ENCODE measurements at regions not wholly inside any gene's neighbourhood (a gene's known extent, or its start where the extent isn't known, plus 50 kb on each side); places are given as distances from the start of the nearest gene placed in this dataset.
A peak's percentile ranks its signal among the peaks of the same experiment; 100 is the strongest.

DNA sequence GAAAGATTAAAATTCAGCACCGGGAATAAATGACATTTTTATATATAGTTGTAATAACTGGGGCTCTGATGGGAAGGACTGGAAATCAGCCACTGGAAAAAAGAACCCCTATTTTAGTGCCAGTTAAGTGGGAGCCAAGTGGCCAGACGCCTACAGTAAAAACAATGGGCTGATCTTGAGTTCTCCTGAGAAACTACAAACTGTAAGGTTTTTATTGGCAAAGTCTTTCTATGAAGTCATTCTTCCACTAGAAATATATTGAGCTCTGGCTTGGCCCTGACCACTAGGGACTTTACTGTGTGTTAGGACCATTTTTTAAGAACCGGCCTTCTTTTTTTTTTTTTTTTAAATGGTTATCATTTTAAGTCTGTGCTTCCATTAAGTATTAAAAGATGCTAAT, 79.6 kb downstream of the ZNF22 start:
- Histone ChIP-seq H3F3A (replicated peaks; ENCODE audit: low read depth) (no peaks in the 10 kb centered on the region), H2AFZ (no peak overlapping the region), H3K9me2 (ENCODE audit: insufficient read depth) (no peaks in the 10 kb centered on the region), H3K27me3 (ENCODE audit: insufficient read depth) (no peaks in the 10 kb centered on the region), H3K36me3 (ENCODE audit: insufficient read depth) (no peaks in the 10 kb centered on the region), H4K20me1 (replicated peaks; ENCODE audit: insufficient read depth) (no peaks in the 10 kb centered on the region; the same call in 1 of the 2 replicates), H3K4me1 (ENCODE audit: insufficient read depth) (peaks cover 30% of the 10 kb centered on the region), H3K79me2 (replicated peaks; ENCODE audit: insufficient read depth) (no peaks in the 10 kb centered on the region), H3K27ac (ENCODE audit: low read depth) (no peak overlapping the region), H3K4me3 (no peak overlapping the region), H3K4me2 (no peak overlapping the region)
- ATAC-seq (no peak), DNase-seq (ENCODE audit: low spot score) (no peak)
- no peaks in the 10 kb centered on the region for H3K9me3 Mint-ChIP-seq
- no peak for TF ChIP-seq ZNF462 (CRISPR knock-in tag; IDR thresholded peaks at IDR 0.05)
- TF ChIP-seq POLR2AphosphoS5 (IDR thresholded peaks at IDR 0.05; ENCODE audit: low read depth): no peak
- TF ChIP-seq CTCF (conservative IDR thresholded peaks at IDR 0.05; ENCODE audit: low read depth in 2 of 2): no peak
- H3K36me3 Mint-ChIP-seq (ENCODE audit: low read depth): no peaks in the 10 kb centered on the region
- H3K27ac Mint-ChIP-seq: no peak overlapping the region
- H3K4me3 Mint-ChIP-seq: no peak overlapping the region
- H3K27me3 Mint-ChIP-seq (ENCODE audit: insufficient read depth, low read depth, poor library complexity): peaks cover 4% of the 10 kb centered on the region
- H3K4me1 Mint-ChIP-seq: peaks cover 27% of the 10 kb centered on the region

GRCh38 chr10:45082176-45082575, 81.5 kb downstream of the ZNF22 start:
- ATAC-seq (no peak), DNase-seq (ENCODE audit: low spot score) (no peak)
- Histone ChIP-seq H4K20me1 (replicated peaks; ENCODE audit: insufficient read depth) (no peaks in the 10 kb centered on the region; the same call in 1 of the 2 replicates), H3K79me2 (replicated peaks; ENCODE audit: insufficient read depth) (no peaks in the 10 kb centered on the region), H3K4me2 (no peak overlapping the region), H3K27me3 (ENCODE audit: insufficient read depth) (no peaks in the 10 kb centered on the region), H3K27ac (ENCODE audit: low read depth) (no peak overlapping the region), H3F3A (replicated peaks; ENCODE audit: low read depth) (no peaks in the 10 kb centered on the region), H3K4me1 (ENCODE audit: insufficient read depth) (peaks cover 17% of the 10 kb centered on the region), H3K9me2 (ENCODE audit: insufficient read depth) (no peaks in the 10 kb centered on the region), H3K4me3 (no peak overlapping the region), H2AFZ (no peak overlapping the region), H3K36me3 (ENCODE audit: insufficient read depth) (no peaks in the 10 kb centered on the region)
- Mint-ChIP-seq H3K9me3 (no peaks in the 10 kb centered on the region; the same call in 2 of the 3 replicates), H3K4me3 (no peak overlapping the region), H3K36me3 (ENCODE audit: low read depth) (no peaks in the 10 kb centered on the region), H3K4me1 (peaks cover 9% of the 10 kb centered on the region; the same call in 2 of the 3 replicates), H3K27ac (0 out of 2 replicates have a peak overlapping the region, but pooled peaks have one; percentile 9), H3K27me3 (ENCODE audit: insufficient read depth, low read depth, poor library complexity) (no peaks in the 10 kb centered on the region)
- TF ChIP-seq EZH2phosphoT487 (IDR thresholded peaks at IDR 0.05; ENCODE audit: unreplicated experiment) (no peak), POLR2AphosphoS5 (IDR thresholded peaks at IDR 0.05; ENCODE audit: low read depth) (no peak), ZNF462 (CRISPR knock-in tag; IDR thresholded peaks at IDR 0.05) (no peak)
